Stimulated activated CD4-positive, alpha-beta T cell treated with anti-CD3 and anti-CD28 coated beads, Interleukin-1b, Interleukin-23, amount 100 ng/mL, for 4 hours (primary cell): ENCODE measurements at regions not wholly inside any gene's neighbourhood (a gene's known extent, or its start where the extent isn't known, plus 50 kb on each side); places are given as distances from the start of the nearest gene placed in this dataset.
A peak's percentile ranks its signal among the peaks of the same experiment; 100 is the strongest.

Experiments used
- DNase-seq, 2 donors: peaks; one replicate each; pipeline ENCODE4 v3.0.0-alpha.2; 2020; ENCODE audit warnings: low read depth in 2 of 2

DNA sequence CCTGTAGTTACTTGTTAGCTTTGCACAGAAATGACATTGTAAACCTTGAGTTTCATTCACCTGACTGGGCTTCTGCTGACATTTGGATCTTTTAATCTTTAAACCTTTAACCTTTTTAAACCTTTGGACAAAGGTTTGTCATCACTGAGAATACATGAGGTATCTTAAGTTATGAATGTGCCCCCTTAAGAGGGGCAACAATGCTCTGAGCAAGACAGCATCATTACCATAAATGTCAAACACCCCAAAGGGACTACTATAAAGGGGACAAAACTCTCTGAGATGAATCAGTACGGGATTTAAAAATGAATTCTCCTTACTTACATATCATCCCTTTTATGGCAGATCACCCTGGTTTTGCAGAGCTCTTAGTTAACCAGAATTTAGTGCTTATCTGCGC lies 203.3 kb downstream of the COG6 start:
- DNase-seq, result no peak

DNA sequence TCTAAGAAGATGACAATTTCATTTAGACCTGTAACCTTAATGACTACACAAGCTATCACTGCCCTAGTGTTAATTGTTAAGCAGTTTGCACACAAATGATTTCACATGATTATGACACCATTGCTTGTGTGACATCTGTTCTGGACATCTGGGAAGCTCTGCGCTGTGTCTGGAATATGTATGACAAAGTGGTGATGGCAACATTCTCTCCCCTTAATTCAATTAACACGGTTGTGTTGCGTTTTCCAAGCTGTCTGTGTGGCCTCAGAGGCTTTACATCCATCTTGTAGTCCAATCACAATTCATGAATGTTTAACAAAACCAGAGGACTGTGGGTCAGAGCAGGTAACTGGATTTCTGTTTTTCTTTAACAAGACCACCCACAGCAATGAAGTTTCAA lies 204.4 kb downstream of the COG6 start:
- no peak for DNase-seq

DNA sequence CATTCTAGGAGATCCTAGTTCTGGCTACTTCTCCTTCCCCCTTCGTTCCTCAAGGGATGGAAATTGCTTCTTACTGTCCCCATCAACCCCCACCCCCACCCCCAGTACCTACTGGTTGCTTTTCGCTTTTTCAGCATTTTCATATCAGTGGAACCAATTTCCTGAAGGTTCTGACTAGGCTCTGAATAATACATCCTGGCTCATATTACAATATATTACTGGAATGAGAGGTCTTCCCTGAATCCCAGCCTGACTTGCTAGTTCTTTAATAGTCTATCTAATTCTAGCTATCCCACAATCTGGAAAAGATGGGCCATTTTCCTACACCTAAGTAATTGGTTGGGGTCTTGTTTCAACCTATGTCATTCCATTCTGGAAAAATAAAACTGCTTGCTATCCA lies 207.4 kb downstream of the COG6 start:
- no peak for DNase-seq

DNA sequence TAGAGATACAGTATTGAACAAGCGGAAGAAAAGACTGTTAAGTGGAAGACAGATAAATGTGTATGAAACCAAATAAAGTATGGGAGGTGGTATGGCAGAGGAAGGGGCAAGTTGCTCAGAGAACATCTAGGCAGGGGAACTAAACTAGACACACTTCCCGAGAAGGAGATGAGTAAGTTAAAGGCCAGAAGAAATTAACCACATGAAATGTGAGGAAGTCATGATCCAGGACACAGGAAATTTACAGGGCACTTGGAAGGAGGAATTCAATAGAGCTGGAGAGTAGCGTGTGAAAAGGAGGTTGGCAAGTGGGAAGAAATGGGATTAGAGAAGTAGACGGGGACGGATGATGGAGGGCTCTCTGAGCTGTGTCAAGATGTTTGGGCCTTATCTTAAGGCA lies 208.8 kb downstream of the COG6 start:
- no peak for DNase-seq

DNA sequence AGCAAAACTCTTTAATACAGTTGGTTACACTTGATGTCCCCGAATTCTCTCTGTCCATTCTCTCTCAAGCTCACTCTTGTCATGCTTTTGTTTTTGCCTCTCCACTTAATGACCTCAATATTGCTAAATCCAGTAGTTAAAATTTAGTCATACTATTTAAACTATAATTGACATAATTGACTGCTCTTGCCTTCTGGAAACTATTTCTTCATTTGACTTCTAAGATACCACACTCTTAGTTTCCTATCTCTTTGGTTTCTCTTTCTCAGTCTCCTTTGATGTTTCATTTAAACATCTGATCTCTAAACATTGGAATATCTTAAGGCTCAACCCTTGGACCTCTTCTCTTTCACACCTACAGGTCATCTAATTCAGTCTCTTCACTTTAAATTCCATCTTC lies 211.3 kb downstream of the COG6 start:
- no peak for DNase-seq

DNA sequence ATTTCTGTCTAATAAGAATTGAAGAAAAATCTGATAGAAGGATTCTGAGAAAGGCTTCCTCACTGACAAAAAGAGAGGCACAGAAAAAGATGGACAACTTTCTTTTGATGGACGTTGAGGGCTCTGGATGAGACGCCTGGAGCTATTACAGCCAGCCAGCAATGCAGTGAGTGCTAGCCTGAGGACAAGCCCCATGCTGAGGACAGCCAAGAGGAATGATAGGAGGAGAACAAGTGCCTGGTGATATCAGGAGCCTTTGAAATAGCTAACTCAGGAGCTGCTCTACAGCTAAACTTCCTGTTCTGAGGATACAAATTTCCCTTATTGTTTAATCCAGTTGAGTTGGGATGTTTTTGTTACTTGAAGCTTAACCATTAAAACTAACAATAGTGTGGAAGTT lies 212.3 kb downstream of the COG6 start:
- no peak for DNase-seq

DNA sequence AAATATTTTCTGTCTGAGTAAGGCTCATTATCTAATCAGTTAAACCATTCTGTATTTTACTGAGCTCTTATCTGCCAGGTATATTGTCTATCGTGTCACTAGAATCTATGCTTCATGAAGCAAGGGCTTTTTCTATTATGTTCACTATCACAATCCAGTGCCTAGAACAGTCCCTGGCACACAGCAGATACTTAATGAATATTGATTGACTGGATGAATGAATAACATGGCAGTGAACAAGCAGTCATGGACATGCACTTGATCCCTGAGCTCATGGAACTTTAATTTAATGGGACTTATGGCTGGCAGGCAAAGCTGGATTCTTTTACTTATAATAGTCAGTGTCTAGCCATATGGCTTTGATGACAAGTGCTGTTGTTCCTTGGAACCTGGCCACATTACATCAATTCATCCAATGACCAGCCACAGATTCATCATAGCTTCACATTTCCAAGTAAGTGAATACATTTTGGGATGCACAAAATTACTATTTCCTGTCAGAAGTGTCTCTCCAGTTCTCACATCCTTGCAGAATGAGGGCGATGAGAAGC lies 214.8 kb downstream of the COG6 start:
- DNase-seq, result no peak

DNA sequence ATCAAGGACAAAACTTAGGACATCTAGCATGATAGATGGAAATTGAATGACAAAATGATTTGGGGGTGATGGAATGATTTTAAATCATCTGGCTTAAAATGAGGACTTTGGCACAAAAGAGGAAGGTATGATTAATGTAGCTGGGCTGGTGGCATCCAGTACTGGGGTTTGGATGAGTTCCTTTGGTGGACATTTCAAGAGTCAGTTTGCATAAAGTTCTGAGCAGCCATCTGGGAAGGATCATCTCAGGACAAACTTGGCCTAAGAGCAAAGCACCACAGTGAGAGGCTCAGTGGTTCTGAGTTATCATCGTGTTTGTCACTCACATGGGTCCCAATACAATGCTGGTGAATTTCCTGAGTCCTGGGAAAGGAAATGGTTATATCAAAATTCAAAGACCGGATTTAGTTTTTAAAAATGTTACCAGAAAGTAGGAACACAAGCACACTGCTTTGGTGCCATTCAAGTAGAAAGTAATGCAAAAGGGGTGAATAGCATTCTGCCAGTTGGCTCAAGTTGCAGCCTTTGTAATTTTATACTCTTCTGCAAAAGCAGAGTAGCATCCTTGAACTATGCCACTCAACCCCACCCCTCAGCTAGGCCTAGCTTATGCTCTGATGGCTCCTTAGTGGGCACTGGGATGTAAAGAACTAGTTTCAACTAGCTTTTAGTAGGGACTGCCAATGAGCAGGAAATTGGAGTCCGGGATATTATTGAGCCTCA lies 219.0 kb downstream of the COG6 start:
- no peak for DNase-seq

DNA sequence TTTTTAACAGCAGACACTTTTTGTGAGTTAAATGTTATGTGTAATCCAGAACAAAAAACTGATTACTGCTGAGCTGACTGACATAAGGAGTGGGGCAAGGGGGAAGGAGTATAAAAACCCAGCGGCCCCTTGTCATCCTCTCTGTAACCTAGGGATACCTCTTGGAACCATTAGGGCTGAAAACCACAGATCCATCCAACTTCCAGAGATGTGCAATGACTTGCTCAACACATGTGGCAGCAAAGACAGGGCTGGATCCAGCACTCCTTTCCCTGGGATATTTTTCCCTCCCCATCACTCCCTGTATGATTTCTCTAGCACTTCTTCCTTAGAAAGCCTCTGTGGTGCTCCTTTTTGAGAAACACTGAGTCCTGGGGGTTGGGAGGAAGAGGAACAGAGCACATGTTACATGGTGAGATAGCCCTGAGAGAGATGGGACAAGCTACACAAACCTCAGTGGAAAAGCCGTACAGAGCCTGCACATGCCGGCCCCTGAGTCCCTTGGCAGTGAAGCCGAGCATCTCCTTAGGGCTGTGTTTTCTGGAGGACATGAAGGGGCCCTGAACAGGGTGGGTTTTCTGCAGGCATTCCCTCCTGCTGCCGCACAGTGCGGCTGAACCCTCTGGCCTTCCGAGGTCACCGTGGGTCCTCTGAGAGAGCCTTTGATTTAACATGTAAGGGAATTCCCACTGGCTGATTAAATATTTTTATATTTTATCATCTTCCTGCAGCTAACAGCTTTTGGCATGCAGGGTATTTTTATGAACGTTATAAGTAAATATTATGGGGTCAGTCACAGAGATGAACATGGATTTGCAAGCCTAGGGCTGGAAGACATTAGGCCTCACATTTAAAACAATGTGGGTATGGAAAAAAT lies 219.9 kb downstream of the COG6 start:
- DNase-seq, result no peak

DNA sequence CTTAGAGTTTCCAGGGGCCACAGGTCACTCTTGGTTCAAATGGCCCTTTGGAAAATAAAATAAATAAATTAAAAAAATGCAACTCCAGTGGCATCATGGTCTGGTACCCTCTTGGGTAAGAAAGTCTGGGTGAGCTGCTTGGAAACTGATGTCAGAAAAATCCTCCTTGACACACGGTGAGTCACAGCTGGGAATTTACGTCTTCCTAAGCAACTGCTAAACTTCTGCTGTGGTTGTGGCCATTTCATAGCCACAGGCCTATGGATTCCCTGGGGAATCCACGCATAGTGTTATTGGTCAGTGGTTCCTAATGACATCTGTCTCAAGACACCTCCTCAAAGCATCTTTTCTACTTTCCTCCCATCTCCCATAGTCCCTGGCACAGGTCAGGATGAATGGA lies 220.8 kb downstream of the COG6 start:
- DNase-seq, result no peak

DNA sequence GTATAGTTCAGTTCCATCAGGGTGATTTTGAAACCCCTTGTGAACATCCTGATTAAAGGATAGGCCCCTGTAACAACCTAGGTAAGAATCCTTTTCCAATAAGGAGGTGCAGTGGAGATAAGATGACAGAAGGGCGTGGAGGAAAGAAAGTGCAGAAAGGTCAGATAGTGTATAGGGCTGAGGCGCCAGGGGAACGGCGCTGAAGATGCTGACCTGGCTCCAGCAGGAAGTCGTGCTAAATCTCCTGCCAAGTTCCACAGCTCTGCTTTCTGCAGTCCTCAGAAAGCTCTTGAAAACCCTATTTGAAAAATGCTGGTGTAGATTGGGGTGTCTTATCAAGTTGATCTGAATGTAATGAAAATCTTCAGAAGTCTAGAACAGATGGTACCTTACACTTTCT lies 221.7 kb downstream of the COG6 start:
- no peak for DNase-seq

DNA sequence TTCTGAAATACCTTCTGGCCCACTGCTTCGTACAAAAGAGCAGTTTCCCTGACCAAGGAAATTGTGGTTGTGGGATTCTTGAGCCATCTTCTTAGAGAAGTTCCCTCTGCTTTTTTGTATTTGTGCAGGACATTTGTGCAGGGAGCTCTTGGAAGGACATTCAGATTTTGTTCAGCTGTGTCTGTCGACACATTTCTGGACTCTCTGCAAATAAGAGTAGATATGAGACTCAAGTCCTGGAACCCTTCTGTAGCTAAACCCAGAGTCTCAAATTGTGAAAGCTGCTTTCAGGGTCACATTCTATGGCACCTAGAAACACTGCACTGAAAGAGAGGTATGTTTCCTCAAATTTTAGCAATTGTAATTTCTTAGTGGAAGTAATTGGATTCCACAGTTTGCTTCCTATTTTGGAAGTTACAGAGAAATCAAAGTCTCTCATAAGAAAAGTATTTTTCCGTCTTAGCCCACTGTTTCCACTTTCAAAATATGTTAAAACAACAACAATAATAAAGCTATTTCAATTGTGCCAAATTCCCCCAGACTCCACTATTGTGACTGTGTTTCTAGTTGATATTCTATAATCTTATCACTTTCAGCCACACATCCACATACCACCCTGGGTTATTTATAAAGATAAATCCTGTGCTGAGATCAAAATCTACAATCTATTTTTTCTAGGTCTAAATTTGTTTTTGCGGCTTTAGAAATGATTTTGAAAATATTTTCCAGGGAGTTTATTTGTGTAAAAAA lies 224.0 kb downstream of the COG6 start:
- no peak for DNase-seq

DNA sequence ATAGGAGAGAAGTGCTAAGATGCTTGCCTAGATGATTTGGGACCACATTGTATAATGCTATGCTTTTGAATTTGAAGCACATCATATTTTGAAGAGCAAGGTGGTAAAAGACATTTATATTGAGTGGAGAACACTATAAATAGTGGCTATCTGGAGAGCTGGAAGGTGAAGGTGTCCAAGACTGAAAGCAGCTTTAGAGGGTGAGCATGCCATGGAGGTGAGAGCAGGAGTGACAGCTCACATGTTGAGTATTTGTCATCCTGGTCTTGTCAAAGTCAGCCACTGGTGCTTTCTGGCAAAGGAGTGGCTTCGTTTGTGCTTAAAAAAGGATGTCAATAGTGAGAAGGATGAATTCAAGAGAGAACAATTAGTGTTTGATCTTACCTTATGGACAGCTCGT lies 225.9 kb downstream of the COG6 start:
- DNase-seq, result no peak

DNA sequence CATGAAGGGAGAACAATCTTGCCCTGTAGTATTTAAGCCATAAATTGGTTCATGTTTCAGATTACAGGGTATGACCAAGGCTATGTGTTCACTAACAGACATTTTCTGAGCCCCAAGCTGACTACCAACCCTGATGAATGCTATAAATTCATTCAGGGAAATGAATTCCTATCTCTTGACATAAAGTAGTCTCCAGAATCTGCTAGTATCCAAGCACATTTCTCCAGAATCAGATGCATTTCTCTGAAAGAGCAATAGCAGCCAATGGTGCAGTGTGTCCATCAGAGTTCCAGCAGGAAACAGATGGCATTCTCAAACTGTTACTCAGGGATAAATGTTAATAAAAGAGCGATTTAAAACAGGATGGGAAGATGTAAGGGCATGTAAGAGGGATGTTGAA lies 226.4 kb downstream of the COG6 start:
- no peak for DNase-seq

DNA sequence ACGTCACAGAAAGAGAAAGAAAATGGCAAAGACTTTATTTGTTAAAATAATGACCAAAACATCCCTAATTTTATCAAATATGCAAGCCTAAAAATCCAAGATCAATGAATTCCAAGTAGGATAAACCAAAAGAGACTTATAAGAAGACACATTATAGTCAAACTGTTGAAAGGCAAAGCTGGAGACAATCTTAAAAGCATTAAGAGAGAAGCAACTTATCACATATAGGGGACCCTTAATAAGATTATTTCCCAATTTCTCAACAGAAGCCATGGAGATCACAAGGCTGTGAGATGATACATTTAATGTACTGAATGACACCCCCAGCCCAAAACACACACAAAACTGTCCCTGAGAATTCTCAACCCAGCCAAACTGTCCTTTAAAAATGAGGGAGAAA lies 228.7 kb downstream of the COG6 start:
- no peak for DNase-seq

DNA sequence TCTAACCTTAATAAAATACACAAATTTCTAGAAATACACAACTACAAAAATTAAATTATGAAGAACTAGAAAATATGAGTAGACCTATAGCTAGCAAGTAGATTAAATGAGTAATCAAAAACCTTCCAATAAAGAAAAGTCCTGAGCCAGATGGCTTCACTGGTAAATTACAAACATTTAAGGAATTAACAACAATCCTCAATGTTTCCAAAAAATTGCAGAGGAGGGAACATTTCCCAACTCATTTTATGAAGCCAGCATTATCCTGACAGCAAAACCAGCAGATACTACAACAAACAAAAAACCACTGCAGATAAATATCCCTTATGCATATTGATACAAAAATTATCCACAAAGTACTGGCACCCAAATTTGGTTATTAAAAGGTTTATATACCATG lies 230.9 kb downstream of the COG6 start:
- DNase-seq, result no peak

DNA sequence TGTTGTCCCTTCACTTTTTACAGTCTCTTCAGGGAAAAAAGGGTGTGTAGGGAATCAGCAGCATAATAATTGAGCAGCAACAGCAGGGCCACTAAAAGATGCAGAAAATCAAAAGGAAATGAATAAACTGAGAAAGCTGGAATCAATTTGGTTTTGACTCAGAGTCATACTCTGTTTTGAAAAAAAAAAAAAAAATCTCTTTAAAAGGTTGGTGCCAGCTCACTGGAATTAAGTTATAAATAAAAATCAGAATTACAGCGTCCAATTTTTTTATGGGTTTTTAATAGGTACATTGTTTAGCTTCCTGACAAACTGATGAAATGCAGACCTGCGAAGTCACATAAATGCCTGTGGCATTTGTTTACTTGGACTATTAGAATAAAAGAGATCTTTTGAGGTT lies 231.9 kb downstream of the COG6 start:
- no peak for DNase-seq

DNA sequence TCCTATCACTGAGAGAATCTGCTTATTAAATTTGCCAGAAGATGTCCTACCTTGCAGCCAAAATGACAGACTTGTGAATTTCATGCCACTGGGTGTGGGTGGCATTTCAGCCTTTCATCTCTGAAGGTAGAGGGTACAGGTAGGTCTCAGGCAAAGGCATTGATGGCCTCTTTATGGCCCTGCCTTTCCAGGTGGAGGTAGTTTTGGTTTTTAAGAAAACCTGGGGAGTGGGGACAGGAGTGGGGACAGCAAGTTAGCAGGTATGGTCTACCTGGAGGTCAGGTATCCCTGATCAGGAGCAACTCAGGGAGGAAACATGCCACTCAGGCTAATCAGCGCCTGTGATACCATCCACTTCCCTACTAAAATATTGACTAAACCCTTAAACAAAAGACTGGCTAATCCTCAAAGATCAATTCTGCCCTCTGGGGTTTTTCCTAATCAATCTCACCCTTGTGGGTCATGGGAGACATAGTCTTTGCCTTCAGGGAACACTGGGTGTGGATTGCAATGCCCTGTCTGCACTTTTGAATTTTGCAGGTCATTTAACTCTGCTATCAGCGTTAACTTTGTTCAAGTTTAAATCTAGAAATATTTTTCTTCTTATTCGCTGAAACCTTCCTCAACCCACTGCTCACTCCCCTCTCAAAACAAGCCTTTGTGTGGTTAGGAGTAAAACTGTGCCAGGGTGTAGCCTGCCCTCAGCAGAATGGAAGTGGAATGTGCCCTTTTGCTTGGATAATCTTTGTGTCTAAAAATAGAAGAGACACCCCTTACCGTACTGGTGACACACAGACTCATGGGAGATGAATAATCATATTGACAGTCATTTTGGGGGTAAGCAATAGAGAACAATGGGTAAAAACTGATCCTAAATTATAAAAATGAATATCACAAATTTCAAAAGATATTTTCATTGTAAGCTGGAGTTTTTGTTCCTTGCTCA lies 233.7 kb downstream of the COG6 start:
- DNase-seq, result no peak

DNA sequence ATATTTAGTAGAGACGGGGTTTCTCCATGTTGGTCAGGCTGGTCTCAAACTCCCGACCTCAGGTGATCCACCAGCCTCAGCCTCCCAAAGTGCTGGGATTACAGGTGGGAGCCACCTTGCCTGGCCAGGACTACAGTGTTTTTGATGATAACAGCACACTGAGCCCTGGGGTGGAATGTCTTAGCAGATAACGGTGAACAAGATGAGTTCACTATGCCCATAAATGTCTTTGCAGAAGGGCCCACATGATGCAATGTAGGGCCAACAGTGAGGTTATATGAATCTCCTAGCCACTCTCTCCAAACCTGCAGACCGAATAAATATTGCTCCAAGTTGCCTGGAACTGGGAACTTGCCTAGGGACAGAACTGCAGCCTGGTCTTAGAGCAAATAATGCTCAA lies 235.1 kb downstream of the COG6 start:
- DNase-seq, result no peak

DNA sequence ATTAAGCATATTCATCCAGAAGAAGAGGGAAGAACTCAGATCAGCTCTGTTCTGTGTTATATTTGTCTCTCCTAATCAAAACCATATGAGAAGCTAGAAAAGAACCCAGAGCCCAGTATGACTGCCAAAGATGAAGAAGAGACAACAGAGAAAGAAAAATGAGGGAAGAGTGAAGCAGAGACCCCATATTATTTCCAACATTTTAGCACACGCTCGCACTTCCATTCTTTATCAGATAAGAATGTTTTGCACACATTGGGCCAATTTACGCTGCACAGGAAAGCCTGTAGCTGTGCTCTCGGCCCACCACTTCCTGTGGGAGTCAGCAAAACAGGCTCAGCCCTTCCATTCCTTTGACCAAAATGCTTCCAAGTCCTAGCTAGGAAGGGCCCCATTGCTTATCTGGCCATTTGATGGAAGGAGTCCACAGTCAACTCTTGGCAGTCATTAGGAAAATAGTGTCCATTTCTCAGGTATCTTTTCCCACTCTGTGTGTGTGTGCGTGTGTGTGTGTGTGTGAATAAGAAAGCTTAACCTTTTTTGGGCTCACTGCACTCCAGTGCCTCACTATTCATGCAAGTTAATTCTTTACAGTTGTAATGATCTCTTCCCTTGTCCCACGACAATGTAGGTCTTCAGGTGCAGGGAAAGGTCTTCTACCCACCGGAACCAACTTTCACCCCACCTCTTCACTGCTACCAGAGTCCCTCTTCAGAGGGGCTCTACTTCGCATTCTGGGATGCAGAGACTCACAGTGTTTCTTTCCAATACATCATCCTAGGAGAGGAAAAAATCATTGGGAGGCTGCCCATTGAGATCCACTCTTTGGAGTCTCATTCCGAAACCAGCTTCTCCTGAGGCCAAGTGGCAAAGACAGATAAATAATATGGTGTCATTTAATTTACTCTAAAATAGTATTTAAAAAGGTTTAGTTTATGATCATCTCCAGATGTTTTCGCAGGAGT lies 237.5 kb downstream of the COG6 start:
- DNase-seq, result peak; percentile 2 to 8
